ENCODE measurements at regions not wholly inside any gene's neighbourhood (a gene's known extent, or its start where the extent isn't known, plus 50 kb on each side); places are given as distances from the start of the nearest gene placed in this dataset.

GRCh38 chr3:30114918-30115317, 491.5 kb upstream of the TGFBR2 start:
- no peak for DNase-seq (ENCODE audit: low read depth in 2 of 2)

GRCh38 chr3:30122359-30122758, 484.0 kb upstream of the TGFBR2 start:
- DNase-seq (ENCODE audit: low read depth in 2 of 2): no peak

GRCh38 chr3:30123224-30123623, 483.2 kb upstream of the TGFBR2 start:
- no peak for DNase-seq (ENCODE audit: low read depth in 2 of 2)

GRCh38 chr3:30123755-30124154, 482.6 kb upstream of the TGFBR2 start:
- DNase-seq (ENCODE audit: low read depth in 2 of 2): no peak

- DNase-seq (ENCODE audit: low read depth in 2 of 2): no peak
Measured at GRCh38 chr3:30124435-30125370, 481.7 kb upstream of the TGFBR2 start.

- DNase-seq (ENCODE audit: low read depth in 2 of 2): no peak
Measured at GRCh38 chr3:30129765-30130164, 476.6 kb upstream of the TGFBR2 start.

GRCh38 chr3:30130391-30130790, 476.0 kb upstream of the TGFBR2 start:
- DNase-seq (ENCODE audit: low read depth in 2 of 2): no peak

- no peak for DNase-seq (ENCODE audit: low read depth in 2 of 2)
Measured at GRCh38 chr3:30131191-30131590, 475.2 kb upstream of the TGFBR2 start.

- no peak for DNase-seq (ENCODE audit: low read depth in 2 of 2)
Measured at GRCh38 chr3:30135190-30135589, 471.2 kb upstream of the TGFBR2 start.

GRCh38 chr3:30139283-30139682, 467.1 kb upstream of the TGFBR2 start:
- no peak for DNase-seq (ENCODE audit: low read depth in 2 of 2)

- no peak for DNase-seq (ENCODE audit: low read depth in 2 of 2)
Measured at GRCh38 chr3:30140356-30141075, 465.9 kb upstream of the TGFBR2 start.

GRCh38 chr3:30141178-30141581, 465.2 kb upstream of the TGFBR2 start:
- DNase-seq (ENCODE audit: low read depth in 2 of 2): no peak

GRCh38 chr3:30141927-30142326, 464.5 kb upstream of the TGFBR2 start:
- DNase-seq (ENCODE audit: low read depth in 2 of 2): no peak

GRCh38 chr3:30142946-30143345, 463.5 kb upstream of the TGFBR2 start:
- DNase-seq (ENCODE audit: low read depth in 2 of 2): no peak

GRCh38 chr3:30145281-30145680, 461.1 kb upstream of the TGFBR2 start:
- no peak for DNase-seq (ENCODE audit: low read depth in 2 of 2)

- no peak for DNase-seq (ENCODE audit: low read depth in 2 of 2)
Measured at GRCh38 chr3:30146978-30147377, 459.4 kb upstream of the TGFBR2 start.

GRCh38 chr3:30154853-30155252, 451.5 kb upstream of the TGFBR2 start:
- no peak for DNase-seq (ENCODE audit: low read depth in 2 of 2)

- no peak for DNase-seq (ENCODE audit: low read depth in 2 of 2)
Measured at GRCh38 chr3:30155755-30156154, 450.6 kb upstream of the TGFBR2 start.

- no peak for DNase-seq (ENCODE audit: low read depth in 2 of 2)
Measured at GRCh38 chr3:30156586-30157498, 449.6 kb upstream of the TGFBR2 start.

GRCh38 chr3:30161375-30161774, 445.0 kb upstream of the TGFBR2 start:
- DNase-seq (ENCODE audit: low read depth in 2 of 2): no peak

GRCh38 chr3:30162579-30162978, 443.8 kb upstream of the TGFBR2 start:
- no peak for DNase-seq (ENCODE audit: low read depth in 2 of 2)

- DNase-seq (ENCODE audit: low read depth in 2 of 2): no peak
Measured at GRCh38 chr3:30166535-30166934, 439.9 kb upstream of the TGFBR2 start.

Data from stimulated activated CD4-positive, alpha-beta T cell treated with anti-CD3 and anti-CD28 coated beads, Interleukin-1b, Interleukin-23, amount 100 ng/mL, for 1 hour (primary cell).